ACC112 (cell line): ENCODE measurements at regions not wholly inside any gene's neighbourhood (a gene's known extent, or its start where the extent isn't known, plus 50 kb on each side); places are given as distances from the start of the nearest gene placed in this dataset.
"Not testable (repeated sequence)": the region's sequence is repeated elsewhere in the genome, so short reads cannot be mapped to it uniquely, and the experiment has no call there.

ENCODE experiments used
- H2AFZ ChIP-seq: fragments of 200-600 bp; sonication (generic); one replicate; pipeline ENCODE4 v1.6.0; 2017; ENCODE audit warnings: antibody characterized with exemption, low read length; ENCODE audit not compliant: unreplicated experiment
- H3K27ac ChIP-seq: fragments of 200-600 bp; sonication (generic); 2 replicates; pipeline ENCODE4 v1.5.1; 2014; ENCODE audit warnings: low read depth, mild to moderate bottlenecking, antibody characterized with exemption, low read length, moderate library complexity
- H3K27me3 ChIP-seq: fragments of 200-600 bp; sonication (generic); 2 replicates; pipeline ENCODE4 v1.6.1; 2014; ENCODE audit warnings: mild to moderate bottlenecking, antibody characterized with exemption, low read length, moderate library complexity, mixed read lengths; ENCODE audit not compliant: insufficient read depth
- H3K36me3 ChIP-seq: fragments of 200-600 bp; sonication (generic); 2 replicates; pipeline ENCODE4 v1.6.1; 2016; ENCODE audit warnings: mild to moderate bottlenecking, antibody characterized with exemption, low read length, moderate library complexity, mixed read lengths; ENCODE audit not compliant: insufficient read depth
- H3K4me1 ChIP-seq: fragments of 200-600 bp; sonication (generic); one replicate; pipeline ENCODE4 v1.6.1; 2016; ENCODE audit warnings: low read length, mixed read lengths; ENCODE audit not compliant: insufficient read depth, unreplicated experiment, control insufficient read depth
- H3K4me3 ChIP-seq: fragments of 200-600 bp; sonication (generic); 2 replicates; pipeline ENCODE4 v1.5.1; 2014; ENCODE audit warnings: mild to moderate bottlenecking, low read depth, low read length
- H3K79me2 ChIP-seq: fragments of 200-600 bp; sonication (generic); one replicate; pipeline ENCODE4 v1.6.0; 2016; ENCODE audit warnings: low read length; ENCODE audit not compliant: control insufficient read depth, unreplicated experiment, insufficient read depth

- peak overlapping the region; percentile 60 for H2AFZ ChIP-seq
- H3K4me3 ChIP-seq, result peak overlapping the region; percentile 54
- H3K27ac ChIP-seq, result no peak overlapping the region
- H3K36me3 ChIP-seq, result no peaks in the 10 kb centered on the region
- H3K79me2 ChIP-seq, result no peaks in the 10 kb centered on the region
- no peaks in the 10 kb centered on the region for H3K27me3 ChIP-seq
- peaks cover 13% of the 10 kb centered on the region for H3K4me1 ChIP-seq
Measured at GRCh38 chrX:34810364-34810763, 132.2 kb upstream of the FAM47B start.

GRCh38 chrX:34810916-34811315 lies 131.7 kb upstream of the FAM47B start:
- Histone ChIP-seq H3K27ac (no peak overlapping the region), H3K36me3 (no peaks in the 10 kb centered on the region)

DNA sequence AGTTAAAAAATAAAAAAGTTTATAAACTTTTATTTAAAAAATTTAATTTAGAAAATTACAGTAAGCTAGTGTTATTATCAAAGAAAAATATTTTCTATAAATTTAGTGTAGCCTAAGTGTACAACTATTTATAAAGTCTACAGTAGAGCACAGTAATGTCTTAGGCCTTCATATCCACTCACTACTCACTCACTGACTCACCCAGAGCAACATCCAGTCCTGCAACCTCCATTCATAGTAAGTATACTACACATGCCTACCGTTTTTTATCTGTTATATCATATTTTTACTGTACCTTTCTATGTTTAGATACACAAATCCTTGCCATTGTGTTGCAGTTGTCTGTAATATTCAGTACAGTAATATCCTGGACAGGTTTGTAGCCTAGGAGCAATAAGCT lies 129.0 kb upstream of the FAM47B start:
- H3K36me3 ChIP-seq, result no peaks in the 10 kb centered on the region
- no peaks in the 10 kb centered on the region for H3K79me2 ChIP-seq
- H2AFZ ChIP-seq, result no peak overlapping the region
- H3K27ac ChIP-seq, result no peak overlapping the region
- H3K4me1 ChIP-seq, result peaks cover 13% of the 10 kb centered on the region
- no peak overlapping the region for H3K4me3 ChIP-seq
- no peaks in the 10 kb centered on the region for H3K27me3 ChIP-seq

More at GRCh38 chrX:34810916-34811315, 131.7 kb upstream of the FAM47B start:
- no peaks in the 10 kb centered on the region for H3K27me3 ChIP-seq
- no peaks in the 10 kb centered on the region for H3K79me2 ChIP-seq
- H3K4me3 ChIP-seq, result peak overlapping the region; percentile 54
- no peak overlapping the region for H2AFZ ChIP-seq
- H3K4me1 ChIP-seq, result peaks cover 13% of the 10 kb centered on the region

GRCh38 chrX:34826964-34827363 lies 115.6 kb upstream of the FAM47B start:
- no peaks in the 10 kb centered on the region for H3K4me1 ChIP-seq
- no peaks in the 10 kb centered on the region for H3K27me3 ChIP-seq
- no peak overlapping the region for H3K4me3 ChIP-seq
- H2AFZ ChIP-seq, result no peak overlapping the region
- H3K79me2 ChIP-seq, result no peaks in the 10 kb centered on the region
- no peak overlapping the region for H3K27ac ChIP-seq
- H3K36me3 ChIP-seq, result no peaks in the 10 kb centered on the region

- H3K36me3 ChIP-seq, result no peaks in the 10 kb centered on the region
- no peak overlapping the region for H2AFZ ChIP-seq
- no peaks in the 10 kb centered on the region for H3K79me2 ChIP-seq
- no peaks in the 10 kb centered on the region for H3K27me3 ChIP-seq
- H3K27ac ChIP-seq, result no peak overlapping the region
- H3K4me1 ChIP-seq, result no peaks in the 10 kb centered on the region
- no peak overlapping the region for H3K4me3 ChIP-seq
Measured at GRCh38 chrX:34839451-34839850, 103.1 kb upstream of the FAM47B start.

DNA sequence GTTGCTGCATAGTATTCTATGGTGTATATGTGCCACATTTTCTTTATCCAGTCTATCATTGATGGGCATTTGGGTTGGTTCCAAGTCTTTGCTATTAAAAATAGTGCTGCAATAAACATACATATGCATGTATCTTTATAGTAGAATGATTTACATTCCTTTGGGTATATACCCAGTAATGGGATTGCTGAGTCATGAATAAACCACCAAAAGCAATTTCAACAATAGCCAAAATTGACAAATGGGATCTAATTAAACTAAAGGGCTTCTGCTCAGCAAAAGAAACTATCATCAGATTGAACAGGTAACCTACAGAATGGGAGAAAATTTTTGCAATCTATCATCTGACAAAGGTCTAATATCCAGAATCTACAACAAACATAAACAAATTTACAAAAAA lies 101.4 kb upstream of the FAM47B start:
- H3K36me3 ChIP-seq, H3K27me3 ChIP-seq, H2AFZ ChIP-seq, H3K27ac ChIP-seq, H3K4me3 ChIP-seq, H3K79me2 ChIP-seq, H3K4me1 ChIP-seq: not testable (repeated sequence)

GRCh38 chrX:34848281-34848680 lies 94.3 kb upstream of the FAM47B start:
- Histone ChIP-seq H3K27me3 (no peaks in the 10 kb centered on the region), H3K27ac (peak overlapping the region; percentile 13; the same call in 1 of the 2 replicates), H3K4me3 (no peak overlapping the region), H3K36me3 (no peaks in the 10 kb centered on the region), H3K79me2 (no peaks in the 10 kb centered on the region), H3K4me1 (peaks cover 7% of the 10 kb centered on the region), H2AFZ (no peak overlapping the region)

- no peak overlapping the region for H2AFZ ChIP-seq
- H3K79me2 ChIP-seq, result no peaks in the 10 kb centered on the region
- peak overlapping the region; percentile 13; the same call in 1 of the 2 replicates for H3K27ac ChIP-seq
- no peak overlapping the region for H3K4me3 ChIP-seq
- H3K27me3 ChIP-seq, result no peaks in the 10 kb centered on the region
- no peaks in the 10 kb centered on the region for H3K36me3 ChIP-seq
- peaks cover 7% of the 10 kb centered on the region for H3K4me1 ChIP-seq
Measured at GRCh38 chrX:34849371-34849770, 93.2 kb upstream of the FAM47B start.

DNA sequence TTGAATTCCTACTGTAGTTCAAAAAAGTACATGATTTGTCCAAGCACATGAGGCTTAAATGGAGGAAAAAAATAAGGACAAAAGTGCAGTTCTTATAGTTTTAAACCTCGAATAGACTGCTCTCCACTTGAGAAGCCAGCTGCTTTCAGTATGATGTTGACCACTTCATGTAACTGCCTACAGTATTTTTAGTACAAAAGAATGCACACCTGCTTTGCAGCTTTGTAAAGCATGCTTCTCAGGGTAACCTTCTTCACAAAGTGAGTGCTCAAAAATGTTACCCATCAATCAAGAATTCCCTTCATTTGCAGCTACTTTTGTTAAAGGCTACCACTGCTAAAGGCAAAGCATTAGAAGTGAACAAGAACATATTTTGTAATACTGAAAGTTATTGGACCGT lies 83.4 kb upstream of the FAM47B start:
- H3K27me3 ChIP-seq, result no peaks in the 10 kb centered on the region
- H3K27ac ChIP-seq, result no peak overlapping the region
- H3K4me3 ChIP-seq, result no peak overlapping the region
- H2AFZ ChIP-seq, result no peak overlapping the region
- no peaks in the 10 kb centered on the region for H3K4me1 ChIP-seq
- H3K36me3 ChIP-seq, result no peaks in the 10 kb centered on the region
- no peaks in the 10 kb centered on the region for H3K79me2 ChIP-seq

DNA sequence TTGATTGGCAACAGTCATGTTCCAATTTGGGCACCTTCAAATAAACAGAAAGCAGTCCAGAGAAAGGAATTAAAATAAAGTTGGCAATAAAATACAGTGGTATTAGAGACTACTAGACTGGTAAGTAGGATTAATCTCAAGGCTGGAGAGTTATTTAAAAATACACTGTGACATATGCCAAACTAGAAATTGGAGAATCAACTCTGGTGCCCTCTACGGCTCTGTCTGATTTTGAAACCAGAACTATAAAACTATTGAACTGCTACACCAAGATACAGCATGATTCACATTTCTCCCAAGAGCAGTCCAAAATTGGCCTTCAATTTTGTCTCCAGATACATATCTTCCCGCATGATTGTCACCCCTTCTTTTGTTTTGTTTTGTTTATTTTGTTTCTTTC lies 78.7 kb upstream of the FAM47B start:
- H3K36me3 ChIP-seq, result no peaks in the 10 kb centered on the region
- H3K79me2 ChIP-seq, result no peaks in the 10 kb centered on the region
- no peak overlapping the region for H2AFZ ChIP-seq
- H3K4me1 ChIP-seq, result peaks cover 7% of the 10 kb centered on the region
- no peaks in the 10 kb centered on the region for H3K27me3 ChIP-seq
- H3K27ac ChIP-seq, result no peak overlapping the region
- no peak overlapping the region for H3K4me3 ChIP-seq

DNA sequence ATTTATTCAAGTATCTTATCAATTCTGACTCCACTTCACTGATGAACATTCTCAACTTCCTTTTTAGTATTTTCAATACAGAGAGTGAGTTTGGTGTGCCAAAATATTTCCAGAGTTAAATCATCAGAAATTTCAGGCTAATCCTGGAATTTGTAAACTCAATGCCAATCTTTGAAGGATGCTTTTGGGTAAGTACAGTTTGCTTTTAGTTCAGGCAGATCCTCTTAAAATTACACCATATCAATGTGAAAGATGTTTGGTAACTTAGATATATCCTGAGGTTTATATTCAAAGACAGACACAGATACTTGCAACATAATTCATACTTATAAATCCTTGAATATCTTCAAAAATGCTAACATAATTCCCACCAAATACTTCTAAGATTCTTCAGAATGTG lies 76.0 kb upstream of the FAM47B start:
- Histone ChIP-seq H3K27ac (no peak overlapping the region), H3K27me3 (no peaks in the 10 kb centered on the region), H3K4me3 (no peak overlapping the region)

More for the DNA sequence above, 76.0 kb upstream of the FAM47B start:
- Histone ChIP-seq H3K79me2 (no peaks in the 10 kb centered on the region), H3K4me1 (peaks cover 7% of the 10 kb centered on the region), H2AFZ (no peak overlapping the region), H3K36me3 (no peaks in the 10 kb centered on the region)
